ENCODE measurements at regions not wholly inside any gene's neighbourhood (a gene's known extent, or its start where the extent isn't known, plus 50 kb on each side); places are given as distances from the start of the nearest gene placed in this dataset.

- TF ChIP-seq EZH2 (IDR thresholded peaks at IDR 0.05; ENCODE audit: borderline replicate concordance, insufficient read depth, low read depth, low read length, poor library complexity, severe bottlenecking), result no peak
- TF ChIP-seq, protein P1, sequence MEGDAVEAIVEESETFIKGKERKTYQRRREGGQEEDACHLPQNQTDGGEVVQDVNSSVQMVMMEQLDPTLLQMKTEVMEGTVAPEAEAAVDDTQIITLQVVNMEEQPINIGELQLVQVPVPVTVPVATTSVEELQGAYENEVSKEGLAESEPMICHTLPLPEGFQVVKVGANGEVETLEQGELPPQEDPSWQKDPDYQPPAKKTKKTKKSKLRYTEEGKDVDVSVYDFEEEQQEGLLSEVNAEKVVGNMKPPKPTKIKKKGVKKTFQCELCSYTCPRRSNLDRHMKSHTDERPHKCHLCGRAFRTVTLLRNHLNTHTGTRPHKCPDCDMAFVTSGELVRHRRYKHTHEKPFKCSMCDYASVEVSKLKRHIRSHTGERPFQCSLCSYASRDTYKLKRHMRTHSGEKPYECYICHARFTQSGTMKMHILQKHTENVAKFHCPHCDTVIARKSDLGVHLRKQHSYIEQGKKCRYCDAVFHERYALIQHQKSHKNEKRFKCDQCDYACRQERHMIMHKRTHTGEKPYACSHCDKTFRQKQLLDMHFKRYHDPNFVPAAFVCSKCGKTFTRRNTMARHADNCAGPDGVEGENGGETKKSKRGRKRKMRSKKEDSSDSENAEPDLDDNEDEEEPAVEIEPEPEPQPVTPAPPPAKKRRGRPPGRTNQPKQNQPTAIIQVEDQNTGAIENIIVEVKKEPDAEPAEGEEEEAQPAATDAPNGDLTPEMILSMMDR (IDR thresholded peaks at IDR 0.05), result no peak
Observed at GRCh38 chr10:77699080-77699645, 61.6 kb upstream of the KCNMA1 start.
